ENCODE measurements at regions not wholly inside any gene's neighbourhood (a gene's known extent, or its start where the extent isn't known, plus 50 kb on each side); places are given as distances from the start of the nearest gene placed in this dataset.
"Not testable (repeated sequence)": the region's sequence is repeated elsewhere in the genome, so short reads cannot be mapped to it uniquely, and the experiment has no call there.

GRCh38 chr6:126723541-126724170, 383.7 kb downstream of the CENPW start:
- DNase-seq (ENCODE audit: extremely low read depth, low read depth), result no peak

DNA sequence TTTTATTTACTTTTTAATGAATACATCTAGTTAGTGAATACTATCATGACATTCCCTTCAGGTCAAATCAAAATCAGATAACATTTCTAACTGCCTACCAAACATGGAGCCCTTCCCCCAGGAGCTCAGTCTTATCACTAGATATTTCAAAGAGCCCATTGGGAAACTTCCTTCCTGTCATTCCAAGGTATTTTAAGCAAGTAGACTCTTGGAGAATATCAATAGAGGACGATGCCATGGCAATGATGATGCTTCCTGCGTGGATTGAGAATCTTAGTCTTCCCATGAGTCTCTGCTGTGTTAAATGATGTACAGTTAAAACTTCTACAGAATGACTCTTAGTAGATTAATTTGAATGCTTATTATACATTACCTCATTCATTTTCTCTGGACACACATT, 384.9 kb downstream of the CENPW start:
- DNase-seq (ENCODE audit: extremely low read depth, low read depth), result no peak

DNA sequence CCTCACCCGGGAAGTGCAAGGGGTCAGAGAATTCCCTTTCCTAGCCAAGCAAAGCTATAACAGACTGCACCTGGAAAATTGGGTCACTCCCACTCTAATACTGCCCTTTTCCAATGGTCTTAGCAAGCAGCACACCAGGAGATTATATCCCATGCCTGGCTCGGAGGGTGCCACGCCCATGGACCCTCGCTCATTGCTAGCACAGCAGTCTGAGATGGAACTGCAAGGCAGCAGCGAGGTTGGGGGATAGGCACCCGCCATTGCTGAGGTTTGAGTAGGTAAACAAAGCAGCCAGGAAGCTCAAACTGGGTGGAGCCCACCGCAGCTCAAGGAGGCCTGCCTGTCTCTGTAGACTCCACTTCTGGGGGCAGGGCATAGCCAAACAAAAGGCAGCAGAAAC, 386.5 kb downstream of the CENPW start:
- DNase-seq (ENCODE audit: extremely low read depth, low read depth), result not testable (repeated sequence)

DNA sequence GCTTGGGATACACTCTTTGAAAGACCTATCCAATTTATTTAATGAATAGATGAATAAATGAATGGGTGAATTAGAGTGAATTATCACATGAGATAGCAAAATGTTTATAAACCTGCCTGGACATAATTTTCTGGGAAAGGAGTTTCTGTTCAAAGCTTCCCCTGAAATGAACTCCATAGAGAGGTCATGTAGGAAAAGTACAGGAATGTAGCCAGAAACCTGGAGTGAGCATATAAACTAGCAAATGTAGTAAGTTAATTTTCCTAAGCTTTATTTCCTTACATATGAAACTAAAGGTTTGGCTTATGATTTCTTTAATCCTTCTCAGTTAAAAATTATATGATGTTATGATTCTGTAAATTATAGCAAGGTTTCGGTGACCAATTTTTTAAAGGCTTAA, 380.3 kb upstream of the RSPO3 start:
- no peak for DNase-seq (ENCODE audit: extremely low read depth, low read depth)

DNA sequence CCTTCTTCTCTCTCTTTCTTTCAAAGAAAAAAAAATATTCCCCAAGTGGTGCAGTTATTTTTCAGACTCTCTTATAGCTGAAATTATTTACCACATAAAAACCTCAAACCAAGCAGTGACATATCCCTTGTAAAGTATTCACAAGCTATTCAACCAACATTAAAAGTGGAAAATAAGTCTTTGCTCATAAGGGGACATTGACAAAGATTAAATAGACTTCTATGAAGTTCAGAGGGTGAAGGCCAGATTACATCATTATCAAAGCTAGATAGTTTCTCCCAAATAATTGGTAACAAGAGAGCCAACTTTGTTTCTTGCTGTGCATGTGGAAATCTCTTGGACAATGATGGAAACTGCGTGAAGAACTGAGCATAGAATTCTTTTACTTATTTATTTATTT, 379.8 kb upstream of the RSPO3 start:
- DNase-seq (ENCODE audit: extremely low read depth, low read depth), result no peak

DNA sequence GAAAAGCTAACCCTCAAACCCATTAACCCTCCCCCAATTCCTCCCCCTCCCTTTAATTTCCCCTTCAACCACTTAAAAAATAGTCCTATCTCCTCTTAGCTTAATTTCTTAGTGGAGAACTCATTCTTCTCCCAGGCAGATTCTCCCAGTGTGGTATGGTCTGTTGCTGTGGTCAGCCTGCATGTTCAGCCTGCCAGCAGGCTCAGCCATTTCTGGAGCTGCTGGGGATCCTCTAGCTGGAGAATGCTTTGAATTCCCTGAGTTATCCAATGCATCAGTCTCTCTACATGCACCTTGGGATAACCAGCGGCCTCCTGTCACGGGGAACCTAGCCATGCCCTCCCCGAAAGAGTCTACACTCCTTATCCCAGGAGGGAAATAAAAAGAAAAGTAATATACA, 375.4 kb upstream of the RSPO3 start:
- DNase-seq (ENCODE audit: extremely low read depth, low read depth), result no peak

DNA sequence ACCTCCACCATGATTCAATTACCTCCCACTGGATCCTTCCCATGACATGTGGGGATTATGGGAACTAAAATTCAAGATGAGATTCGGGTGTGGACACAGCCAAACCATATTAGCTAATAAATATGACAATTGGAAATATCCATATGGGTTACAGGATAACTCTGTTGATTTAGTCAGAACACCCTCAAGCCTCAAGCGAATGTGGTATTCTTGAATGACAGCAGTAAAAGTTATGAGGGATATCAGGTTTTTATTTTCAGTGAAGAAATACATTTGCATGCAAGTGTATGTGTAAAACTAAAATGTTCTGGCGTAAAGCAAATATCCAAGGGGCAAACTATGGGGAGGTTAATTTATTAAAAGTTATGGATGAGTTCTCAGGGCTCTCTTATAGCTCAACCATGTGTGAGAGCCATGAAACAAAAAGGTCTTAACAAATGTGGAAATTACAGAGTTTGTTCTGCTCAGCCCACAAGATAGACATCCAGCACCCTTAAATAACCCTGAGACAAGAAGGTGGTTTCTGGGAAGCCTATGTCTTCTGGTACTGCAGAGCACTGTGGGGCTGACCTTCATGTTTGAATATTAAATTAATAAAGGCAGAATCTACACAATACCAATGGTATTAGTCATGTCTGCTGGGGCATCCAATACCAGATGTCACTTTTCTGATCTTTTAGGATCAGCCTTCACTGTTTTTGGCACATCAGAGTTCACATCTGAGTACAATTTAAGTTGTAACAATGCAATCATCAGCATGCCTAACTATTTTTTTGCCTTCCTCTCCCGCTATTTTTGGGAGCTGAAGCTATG, 370.5 kb upstream of the RSPO3 start:
- no peak for DNase-seq (ENCODE audit: extremely low read depth, low read depth)

DNA sequence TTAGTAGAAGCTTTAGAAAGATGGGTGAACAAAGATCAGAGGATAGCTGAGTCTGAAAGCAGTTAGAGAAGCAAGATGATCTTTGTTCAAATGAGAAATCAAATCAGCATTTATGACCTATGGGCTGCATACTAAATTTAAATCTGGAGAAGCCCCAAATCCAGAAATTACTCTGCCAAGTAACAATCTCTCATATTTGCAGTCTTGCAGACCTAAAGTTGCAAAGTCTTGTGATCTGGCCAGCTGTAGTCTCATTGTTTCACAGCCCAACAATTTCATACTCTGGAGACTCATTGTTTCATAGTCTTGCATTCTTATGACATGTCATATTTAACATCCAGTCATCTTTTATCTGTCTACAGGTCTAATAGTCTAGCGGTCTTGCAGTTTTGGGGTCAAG, 364.9 kb upstream of the RSPO3 start:
- no peak for DNase-seq (ENCODE audit: extremely low read depth, low read depth)

DNA sequence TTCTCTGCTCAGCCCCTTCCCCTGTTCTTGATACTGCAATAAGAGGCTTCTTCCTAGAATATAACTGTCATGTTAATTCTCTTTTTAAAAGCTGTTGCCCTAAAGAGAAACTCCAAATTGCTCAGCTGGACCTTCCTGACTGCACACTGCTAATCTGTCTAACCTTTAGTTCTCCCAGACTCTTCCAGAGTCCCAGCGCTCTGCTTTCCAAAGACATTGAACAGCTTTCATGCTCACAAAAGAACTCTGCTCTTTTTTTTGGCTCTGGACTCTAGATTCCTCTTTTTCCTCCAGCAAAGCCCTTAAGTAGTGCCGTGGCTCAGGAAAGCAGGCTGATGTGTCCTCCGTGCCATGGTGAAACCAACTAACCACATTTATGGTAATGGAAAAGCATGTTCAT, 356.6 kb upstream of the RSPO3 start:
- no peak for DNase-seq (ENCODE audit: extremely low read depth, low read depth)

DNA sequence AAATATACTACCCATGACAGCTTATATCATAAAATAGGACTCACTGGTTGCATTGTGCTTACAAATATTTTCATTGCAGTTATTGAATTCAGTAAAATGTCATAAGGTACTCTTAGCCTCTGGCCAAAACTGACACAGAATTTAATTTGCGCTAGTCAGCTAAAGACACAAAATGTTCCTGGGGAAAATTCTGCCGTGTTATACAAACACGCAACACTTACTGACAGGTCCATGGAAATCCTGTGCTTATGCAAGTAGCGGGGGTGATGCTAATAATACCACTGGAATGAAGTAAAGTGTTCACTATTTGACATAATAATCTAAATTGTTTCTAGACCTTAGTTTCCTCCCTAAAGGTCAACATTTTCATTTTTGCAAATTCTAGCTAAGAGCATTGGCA, 354.4 kb upstream of the RSPO3 start:
- no peak for DNase-seq (ENCODE audit: extremely low read depth, low read depth)

- DNase-seq (ENCODE audit: extremely low read depth, low read depth), result no peak
These were observed 353.8 kb upstream of the RSPO3 start for GRCh38 chr6:126764671-126765070.

DNA sequence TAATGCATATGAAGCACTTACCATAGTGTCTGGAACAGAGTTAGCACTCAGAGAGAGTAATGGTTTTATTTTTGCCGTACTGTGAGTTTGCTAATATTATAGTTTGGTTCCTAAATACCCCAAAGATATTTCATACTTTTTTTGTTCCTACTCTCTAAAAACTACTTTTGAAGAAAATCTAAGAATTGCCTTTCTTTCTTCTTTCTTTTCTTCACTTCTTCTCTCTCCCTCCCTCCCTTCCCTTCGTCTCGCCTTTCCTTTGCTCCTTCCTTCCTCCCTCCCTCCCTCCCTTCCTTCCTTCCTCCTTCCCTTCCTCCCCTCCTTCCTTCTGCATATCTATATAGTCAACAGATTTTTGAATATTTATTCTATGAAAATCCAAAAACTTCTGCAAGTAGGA, 351.7 kb upstream of the RSPO3 start:
- no peak for DNase-seq (ENCODE audit: extremely low read depth, low read depth)

GRCh38 chr6:126767711-126768110, 350.8 kb upstream of the RSPO3 start:
- no peak for DNase-seq (ENCODE audit: extremely low read depth, low read depth)

DNA sequence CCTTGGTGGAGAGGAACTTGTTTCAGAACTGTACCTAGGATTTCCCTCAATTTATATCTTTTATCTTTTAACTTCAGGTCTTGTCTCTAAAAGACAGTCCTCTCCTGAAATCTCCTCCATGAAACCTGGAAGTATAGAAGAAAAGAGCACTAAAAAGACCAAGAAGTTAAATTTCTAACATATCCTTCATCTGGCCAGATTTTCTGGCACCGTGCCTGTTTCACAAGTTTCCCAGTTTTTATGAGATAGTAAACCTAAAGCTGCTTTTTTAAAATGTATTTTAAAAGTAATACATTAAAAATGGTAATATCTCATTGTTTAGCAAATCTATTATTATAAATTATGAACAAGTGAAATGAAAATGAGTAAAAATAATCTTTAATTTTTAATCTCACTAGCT, 348.3 kb upstream of the RSPO3 start:
- no peak for DNase-seq (ENCODE audit: extremely low read depth, low read depth)

GRCh38 chr6:126773112-126773805, 345.2 kb upstream of the RSPO3 start:
- DNase-seq (ENCODE audit: extremely low read depth, low read depth), result no peak

DNA sequence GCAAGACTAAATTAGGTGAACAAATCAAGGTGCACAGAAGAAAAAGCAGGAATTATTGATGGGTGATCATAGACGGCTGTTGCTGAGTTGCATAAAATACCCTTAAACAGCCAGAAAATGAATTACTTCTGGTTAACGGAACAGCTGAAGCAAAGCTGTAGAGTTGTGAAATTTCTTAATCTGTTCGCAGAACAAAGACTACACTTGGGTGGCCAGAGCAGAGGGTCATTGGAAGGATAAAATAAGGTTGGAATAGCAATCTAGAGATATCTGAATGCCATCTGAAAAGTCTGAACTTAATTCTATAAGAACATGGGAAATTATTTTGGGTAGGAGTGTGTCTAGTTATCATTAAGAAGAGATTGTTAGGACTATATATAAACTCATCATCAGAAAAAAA, 339.1 kb upstream of the RSPO3 start:
- DNase-seq (ENCODE audit: extremely low read depth, low read depth), result no peak

GRCh38 chr6:126781582-126781981, 336.9 kb upstream of the RSPO3 start:
- DNase-seq (ENCODE audit: extremely low read depth, low read depth), result no peak

DNA sequence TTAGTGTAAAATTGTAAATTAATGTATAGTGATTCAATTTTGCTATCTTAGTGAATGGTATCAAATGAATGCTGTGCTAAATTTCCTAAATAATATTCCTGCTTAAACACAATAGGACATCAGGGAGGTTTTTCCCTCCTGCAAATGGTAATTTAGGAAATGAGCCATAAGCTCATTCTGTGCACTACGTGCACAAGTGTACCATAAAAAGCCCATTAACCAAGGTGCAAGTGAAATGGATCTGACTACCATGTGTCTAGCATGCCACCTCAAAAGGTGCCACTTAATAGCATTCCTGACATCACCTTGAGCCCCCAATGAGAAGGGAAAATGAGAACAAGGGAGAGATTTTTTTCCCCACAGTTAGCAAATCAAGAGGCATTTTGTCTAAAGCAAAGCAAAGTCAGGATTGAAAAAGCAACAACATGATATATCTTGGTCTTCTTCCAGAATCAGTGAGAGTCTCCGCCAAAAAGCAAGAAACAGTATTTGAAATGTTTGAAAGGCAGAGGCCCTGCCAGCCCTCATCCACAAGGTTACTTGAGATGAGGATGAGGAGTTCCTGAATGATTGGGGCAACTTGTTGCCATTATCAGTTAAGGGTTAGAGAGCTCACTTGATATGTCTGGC, 334.2 kb upstream of the RSPO3 start:
- no peak for DNase-seq (ENCODE audit: extremely low read depth, low read depth)

DNA sequence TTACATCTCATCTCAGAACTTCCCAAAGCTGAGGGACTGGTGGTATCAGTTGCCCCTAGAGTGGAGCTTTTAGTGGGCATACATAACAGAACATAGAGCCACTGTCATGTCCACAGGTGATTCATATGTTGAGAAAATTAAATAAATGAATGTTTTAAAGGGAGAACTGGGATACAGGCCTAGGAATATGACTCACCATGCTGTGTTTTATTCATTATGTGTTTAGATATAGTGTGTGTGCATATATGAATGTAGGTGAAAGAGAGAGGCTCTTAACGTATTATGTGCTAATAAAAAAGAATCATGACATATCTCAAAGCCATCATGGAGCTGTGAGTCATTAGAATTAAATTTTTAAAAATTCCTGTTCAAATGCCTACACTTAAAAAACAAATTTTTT, 332.2 kb upstream of the RSPO3 start:
- no peak for DNase-seq (ENCODE audit: extremely low read depth, low read depth)

- no peak for DNase-seq (ENCODE audit: extremely low read depth, low read depth)
These were observed 330.8 kb upstream of the RSPO3 start for GRCh38 chr6:126787635-126788034.

DNA sequence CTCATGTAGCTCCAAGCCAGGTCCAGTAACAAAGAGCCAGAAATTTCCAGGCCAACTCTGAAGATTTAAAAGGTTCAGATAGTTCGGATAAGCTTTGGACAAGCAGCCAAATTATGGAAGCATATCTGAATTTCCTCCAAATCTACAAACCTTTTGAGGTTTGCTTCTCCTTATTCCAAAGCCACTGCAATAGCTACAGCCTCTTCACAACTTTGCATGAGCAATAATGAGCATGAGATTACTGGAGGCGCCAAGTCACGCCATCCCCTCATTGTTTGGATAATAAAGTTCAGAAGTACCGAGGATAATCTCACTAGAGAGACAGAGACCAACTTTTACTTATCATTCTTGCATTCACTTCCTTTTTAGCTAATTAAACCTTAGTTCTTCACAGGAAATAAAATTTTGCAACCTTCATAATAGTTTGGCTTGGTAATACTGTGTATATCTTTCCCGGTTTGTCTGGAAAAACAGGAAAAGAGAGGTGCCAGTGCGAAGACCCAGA, 329.6 kb upstream of the RSPO3 start:
- DNase-seq (ENCODE audit: extremely low read depth, low read depth), result no peak

Measured in NCI-H460 (cell line).